GM21526 (cell line): ENCODE measurements at regions not wholly inside any gene's neighbourhood (a gene's known extent, or its start where the extent isn't known, plus 50 kb on each side); places are given as distances from the start of the nearest gene placed in this dataset.
"Not testable (repeated sequence)": the region's sequence is repeated elsewhere in the genome, so short reads cannot be mapped to it uniquely, and the experiment has no call there.

Source experiments
- ATAC-seq: cut with Tn5 transposase; IDR thresholded peaks from one replicate; pipeline ENCODE4 v1.9.1; 2021; ENCODE audit warnings: moderate library complexity; ENCODE audit not compliant: unreplicated experiment, low FRiP score

DNA sequence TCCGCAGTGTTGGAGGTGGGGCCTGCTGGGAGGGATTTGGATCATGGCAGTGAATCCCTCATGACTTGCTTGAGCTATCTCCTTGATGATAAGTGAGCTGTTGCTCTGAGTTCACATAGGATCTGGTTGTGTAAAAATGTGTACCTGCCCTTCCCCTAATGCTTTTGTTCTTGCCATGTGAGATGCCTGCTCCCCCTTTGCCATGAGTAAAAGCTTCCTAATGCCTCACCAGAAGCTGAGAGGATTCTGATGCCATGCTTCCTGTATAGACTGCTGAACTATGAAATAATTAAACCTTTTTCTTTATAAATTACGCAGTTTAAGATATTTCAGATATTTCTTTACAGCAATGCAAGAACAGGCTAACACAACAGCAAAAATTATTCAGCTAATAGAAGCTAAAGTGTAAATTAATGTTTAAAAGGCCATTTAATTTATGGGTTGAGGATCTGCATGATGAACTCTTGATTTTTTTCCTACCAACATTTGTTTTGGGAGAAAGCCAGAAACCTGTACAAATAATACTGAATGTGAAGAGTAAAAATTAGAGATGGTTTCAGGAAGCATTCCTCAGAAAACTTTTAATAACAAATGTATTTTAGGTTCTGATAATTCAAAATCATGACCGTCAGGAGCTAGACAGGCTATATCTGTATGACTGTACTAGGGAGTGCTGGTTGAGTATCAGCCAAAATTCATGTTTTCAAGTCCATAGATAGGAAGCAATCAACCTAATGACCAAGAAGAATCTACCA is 177.5 kb upstream of the GRIA4 start:
- ATAC-seq, result no peak

DNA sequence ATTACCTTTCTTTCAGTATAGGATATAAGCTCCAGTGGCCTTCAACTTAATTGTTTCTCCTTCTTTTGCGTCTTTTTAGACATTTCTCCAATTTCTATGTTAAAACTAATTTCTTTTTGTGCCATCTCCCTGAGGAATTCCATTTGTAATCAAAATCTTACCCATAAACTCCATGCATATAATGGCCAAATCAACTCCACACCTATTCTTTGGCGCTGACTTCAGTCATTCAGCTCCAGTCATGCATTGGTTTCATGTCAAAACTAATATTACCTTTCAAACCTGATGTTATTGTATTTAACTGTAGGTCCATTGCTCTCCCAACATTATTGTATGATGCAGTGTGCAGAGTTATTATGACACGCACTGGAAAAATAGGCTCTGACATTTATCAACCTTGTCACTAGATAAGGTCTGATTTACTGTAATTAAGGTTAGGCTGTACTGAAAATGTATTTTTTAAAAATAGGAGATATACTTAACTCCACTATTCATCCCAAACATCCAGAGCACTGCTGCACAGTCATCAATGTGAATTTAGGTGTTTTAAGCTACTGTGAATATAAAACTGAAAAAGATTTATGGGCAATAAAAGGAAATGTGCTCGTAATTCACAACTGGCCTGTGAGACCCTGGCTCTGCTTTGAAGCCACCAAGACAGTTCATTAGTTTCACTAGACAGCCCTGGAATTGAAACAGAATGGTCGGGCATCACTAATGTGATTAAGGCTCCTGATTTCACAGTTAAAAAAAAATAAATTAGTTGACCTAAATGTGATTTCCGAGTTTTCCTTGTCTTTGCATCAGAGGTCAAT is 180.6 kb upstream of the GRIA4 start:
- ATAC-seq, result no peak

DNA sequence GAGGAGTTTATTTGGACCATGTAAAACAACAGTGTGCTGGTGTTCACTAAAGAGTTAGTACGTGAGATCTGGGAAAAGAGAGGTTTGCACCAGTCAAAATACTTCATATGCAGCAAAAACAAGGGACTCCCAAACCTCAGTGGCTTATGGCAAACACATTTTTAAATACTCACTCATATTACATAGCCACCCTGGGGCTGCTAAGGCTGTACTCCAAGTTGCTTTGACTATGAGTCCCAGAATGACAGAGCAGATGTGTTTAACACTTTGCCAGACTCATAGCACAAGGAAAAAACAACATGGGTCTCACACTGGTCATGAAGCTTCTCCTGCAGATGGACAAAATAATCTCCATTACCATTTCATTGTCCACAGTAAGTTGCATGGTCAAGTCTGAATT is 202.8 kb upstream of the GRIA4 start:
- ATAC-seq, result no peak

DNA sequence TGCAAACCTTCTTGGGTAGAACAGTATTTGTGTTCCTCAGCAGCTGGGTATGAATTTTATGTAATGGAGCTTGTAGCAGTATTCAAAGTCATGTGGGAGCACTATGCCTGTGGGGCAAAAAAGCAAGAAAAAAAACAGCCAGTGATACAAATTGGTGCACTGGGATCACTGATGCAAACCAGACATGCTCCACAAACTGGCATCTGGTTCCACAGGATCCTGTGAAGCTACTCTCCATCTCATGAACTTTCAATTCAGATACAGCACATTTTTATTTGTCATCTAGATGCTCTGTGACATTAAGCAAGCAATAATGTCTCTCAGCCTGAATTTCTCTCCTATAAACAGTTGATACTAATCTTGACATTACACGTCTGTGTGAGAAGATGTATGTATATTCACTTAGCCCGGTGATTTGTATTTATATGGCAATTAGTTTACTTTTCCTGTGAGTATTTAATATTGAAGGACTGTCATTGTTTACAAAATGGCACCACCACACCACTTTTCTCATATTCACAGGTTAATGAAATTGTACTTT is 208.5 kb upstream of the GRIA4 start:
- ATAC-seq, result no peak

DNA sequence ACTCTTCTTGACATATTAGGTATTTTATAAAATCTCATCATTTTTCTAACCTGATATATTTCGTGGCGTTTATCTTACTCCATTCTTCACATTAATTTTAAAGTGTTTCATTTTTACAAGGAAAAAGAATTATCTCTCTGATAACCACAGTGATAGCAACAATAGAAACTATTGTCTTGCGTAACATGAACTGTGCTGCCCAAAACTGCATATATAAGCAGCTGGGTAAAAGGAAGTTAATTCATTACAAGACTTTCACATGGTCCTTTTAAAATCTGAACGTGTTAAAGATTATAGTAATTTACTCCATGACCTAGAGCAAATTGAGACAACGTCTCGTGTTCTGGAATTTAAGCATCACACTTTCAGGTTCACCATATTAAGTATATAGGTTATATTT is 210.4 kb upstream of the GRIA4 start:
- no peak for ATAC-seq

DNA sequence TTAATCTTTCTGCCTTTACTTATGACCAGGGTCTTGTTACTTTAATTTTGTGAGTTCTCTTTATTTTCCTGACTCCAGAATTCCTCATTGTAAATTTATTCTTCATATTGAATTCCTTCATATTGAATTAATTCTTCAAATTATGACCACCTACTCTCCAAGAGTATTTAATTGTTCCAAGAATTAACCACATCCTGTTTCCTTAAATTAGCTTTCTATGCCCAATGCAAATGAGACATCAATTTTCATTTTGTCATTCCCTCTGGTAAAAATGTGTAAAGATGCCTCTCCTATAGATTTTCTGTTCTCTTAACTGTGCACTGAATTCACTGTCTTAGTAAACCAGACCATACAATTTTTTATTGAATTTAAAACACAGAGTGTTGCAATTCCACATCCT is 211.2 kb upstream of the GRIA4 start:
- no peak for ATAC-seq

DNA sequence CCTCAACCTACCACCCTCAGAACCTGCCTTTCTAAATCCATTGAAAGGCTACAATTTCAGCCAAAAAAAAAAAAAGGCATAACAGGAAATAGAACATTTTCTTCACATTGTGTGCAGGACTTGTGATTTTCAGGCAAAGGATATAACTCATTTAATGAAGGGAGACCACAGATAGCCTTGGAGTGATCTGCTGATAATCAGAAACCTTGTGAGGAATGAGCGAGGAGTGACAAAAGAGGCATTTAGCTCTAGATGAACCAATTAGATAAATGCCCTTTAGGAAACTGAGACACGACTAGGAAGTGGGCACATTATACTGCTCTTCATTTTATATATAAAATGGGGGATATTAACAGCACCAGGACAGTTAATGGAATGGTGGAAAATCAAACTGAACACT is 216.5 kb upstream of the GRIA4 start:
- ATAC-seq, result no peak

DNA sequence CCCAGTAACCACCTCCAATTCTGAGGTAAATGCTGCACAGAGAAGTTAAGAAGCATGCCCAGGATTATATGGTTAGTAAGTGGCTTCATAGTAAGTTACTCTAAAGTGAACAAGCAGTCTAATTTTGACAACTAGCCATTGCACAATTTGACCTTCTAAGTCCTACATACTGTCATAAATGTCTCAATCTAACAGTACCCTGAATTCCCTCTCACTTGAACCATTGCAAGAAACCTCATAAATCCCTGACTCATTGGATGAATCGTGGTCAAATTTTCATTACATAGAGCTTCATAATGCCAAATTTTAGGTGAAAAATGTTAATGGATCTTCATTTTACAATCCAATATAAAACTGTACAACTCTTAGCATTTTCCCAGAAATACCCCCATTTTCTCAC is 217.3 kb upstream of the GRIA4 start:
- ATAC-seq, result no peak

DNA sequence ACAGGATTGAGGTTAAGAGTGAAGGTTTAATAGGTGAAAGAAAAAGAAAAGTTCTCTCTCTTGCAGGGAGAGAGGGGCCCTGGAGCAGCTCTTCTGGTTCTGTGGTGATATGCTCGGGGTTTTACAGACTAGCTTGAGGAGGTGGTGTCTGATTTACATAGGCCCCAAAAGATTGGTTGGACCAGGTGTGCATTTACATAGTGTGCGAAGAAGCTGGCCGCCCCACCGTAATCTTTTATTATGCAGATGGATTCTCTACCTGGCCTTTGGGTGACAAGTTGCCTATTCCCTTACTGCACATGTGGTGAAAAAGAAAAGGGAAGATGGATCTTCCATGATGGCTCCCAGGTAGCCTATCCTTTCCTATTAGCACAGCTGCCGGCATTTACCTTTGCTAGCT is 219.9 kb upstream of the GRIA4 start:
- ATAC-seq, result no peak

DNA sequence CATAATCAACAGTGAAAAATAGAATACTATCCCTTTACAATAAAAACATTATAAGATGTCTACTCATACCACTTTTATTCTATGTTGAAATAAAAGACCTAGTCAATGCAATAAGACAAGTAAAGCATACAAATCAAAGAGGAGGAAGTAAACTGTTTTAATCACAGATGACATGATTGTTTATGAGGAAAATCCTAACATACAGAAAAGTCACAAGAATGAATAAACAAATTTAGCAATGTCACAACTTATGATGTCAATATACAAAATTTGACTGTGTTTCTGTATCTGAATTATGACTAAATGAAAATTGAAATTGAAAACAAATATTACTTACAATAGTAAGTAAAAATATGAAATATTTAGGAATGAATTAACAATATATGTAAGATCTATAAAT is 221.9 kb upstream of the GRIA4 start:
- ATAC-seq, result no peak

DNA sequence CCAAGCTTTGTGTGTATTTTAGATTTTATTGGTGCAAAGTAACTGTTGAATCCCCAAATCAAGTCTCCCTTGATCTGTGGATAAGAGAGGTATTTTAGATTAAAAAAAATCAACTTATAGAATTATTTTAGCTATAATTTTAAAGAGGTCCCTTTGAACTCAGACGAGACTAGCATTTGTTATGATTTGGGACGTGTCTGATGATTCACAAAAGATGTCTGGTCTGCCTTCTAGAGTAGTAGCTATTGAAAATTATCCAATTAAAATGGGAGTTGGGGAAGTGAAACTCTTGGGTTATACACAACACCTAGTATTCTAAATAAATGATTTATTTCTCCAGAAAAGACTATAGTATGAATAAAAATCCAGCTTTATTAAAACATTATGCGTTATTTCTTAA is 227.9 kb upstream of the GRIA4 start:
- no peak for ATAC-seq

DNA sequence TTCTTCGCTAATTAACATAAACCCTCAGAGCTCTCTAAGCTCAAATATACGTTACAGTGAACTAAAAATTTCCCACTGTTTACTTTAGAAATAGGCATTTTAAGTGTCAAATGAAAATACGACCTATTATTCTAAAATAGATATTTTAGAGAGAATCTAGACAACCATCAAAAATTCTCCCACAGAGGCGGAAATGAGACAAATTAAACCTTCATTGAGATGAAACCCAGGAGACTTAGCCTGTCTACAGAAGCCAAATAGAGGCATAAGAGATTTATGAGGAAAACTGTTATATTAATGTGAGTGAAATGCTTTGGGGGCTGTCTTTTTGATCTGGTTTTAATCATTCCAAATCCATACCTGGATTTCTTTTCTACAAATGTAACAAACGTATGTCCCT is 232.0 kb upstream of the GRIA4 start:
- no peak for ATAC-seq

DNA sequence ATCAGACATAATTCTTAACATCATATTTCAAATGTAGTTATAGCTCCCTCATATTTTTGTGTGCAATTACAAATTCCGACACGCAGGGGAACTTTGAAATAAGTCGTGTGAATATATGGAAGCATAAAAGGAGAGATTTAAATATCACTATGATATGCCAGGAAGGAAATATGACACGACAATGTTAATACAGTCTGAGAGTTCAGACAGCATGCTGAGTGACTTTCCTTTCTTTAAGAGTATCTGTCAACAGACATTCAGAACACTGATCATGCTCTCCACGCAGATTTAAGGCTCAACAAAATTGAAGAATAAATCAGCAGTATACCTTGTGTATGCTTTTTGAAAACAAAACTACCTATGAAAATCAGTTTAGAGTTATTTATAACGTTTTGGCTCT is 232.6 kb upstream of the CARD18 start:
- ATAC-seq, result no peak

DNA sequence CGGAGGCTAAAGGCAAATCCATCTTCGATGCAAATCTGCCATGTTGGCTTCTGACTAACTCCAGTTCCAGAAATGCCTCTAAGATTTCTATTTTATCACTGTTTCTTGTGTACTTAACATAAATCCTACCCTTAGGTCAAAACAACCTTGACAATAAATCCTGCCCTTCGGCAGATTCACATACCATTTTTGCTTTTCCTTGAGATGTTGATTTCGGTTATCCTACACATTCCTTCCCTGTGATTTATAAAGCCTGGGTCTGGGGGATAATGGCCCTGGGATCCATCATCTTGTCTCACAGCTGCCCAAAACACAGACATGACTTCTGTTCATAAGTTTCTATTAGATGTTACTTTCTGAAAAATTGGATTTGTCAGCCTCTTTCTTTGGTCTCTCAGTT is 231.7 kb upstream of the CARD18 start:
- no peak for ATAC-seq

DNA sequence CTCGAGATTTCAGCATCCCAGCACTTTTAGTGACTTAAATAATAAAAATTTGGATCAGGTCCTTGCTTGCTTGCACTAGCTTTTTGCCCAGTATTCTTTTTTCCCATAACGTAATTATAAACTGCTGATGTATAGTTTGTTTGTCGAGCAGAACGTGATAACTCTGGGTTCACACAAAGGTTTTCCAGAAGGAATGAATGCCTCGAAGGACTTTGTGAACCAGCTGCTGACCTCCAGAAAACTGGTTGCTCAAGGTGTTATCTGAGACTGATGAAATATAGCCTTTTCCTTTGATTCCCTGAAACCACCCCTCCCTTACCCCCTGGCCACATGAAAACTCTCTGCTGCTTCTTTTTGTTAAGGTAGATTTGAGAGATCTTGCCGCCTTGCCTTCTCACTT is 229.1 kb upstream of the CARD18 start:
- ATAC-seq, result no peak

DNA sequence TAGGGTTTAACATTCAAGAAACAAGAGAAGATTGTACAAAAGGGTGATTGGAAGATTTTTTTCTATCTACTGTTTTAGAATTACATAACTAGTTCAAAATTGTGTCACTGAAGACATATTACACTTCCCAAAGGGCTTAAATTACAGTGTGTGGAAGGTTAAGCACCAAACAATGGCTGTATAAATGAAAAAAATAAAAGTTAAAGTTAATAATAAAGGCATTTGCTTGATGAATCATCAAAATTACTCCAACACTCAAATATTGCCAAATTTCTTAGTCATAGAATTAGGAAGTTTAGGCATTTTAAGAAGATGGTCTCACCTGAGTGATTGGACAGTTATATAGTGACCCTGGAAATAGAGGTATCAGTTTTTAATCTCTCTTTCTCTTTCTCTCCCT is 227.6 kb upstream of the CARD18 start:
- no peak for ATAC-seq

DNA sequence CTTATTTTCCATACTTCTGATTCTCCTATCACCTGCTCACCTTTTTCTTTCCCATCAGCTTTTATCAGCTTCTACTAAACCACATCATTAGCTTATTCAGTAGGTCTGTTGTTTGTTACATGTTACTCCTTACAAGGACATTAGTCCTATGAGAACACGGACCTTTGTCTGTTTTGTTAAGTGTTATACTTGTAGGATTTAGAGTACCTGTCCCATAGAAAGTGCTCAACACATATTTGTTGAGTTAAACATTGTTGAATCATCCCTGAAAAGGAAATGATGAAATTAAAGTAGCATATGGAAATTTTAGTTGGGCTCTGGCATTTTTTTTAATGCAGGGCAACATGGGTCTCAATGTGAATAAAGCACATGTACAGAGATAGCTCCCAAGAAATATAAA is 222.1 kb upstream of the CARD18 start:
- no peak for ATAC-seq

DNA sequence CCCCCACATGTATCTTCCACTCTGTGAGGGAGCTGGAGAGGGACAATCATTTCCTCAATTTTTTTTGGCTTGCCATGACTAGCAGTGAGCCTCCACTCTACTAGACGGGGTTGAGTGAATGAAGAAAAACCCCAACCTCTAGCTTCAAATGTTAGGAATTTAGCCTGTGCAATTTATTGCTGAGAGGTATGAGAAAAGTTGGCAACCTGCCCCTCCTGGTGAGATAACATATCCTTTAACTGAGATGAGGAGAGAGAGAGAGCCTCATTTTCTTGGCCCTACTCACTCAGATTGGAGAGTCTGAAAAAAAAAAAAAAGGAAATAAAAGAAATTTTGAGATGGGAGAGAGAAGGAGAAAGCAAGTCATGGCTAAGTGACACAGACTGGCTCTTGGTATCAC is 218.2 kb upstream of the CARD18 start:
- ATAC-seq, result no peak

DNA sequence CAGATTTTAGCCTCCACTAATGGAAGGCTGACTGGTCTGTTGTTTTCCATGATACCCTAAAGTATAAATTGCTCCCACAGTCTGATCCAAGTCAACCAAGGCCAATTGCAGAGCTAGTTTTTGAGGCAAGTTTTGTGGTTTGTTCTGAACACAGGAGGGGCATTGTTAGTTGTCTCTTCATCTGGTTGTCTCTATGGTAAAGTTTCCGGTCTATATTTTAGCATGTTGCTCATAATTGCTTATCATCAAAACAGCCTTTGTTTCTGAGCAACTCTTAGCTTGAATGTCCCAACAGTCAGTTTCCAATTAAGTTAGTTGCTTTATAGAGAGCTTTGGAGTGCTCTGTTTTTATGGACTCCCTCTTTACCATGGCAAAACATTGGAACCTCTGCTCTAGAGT is 217.6 kb upstream of the CARD18 start:
- no peak for ATAC-seq

DNA sequence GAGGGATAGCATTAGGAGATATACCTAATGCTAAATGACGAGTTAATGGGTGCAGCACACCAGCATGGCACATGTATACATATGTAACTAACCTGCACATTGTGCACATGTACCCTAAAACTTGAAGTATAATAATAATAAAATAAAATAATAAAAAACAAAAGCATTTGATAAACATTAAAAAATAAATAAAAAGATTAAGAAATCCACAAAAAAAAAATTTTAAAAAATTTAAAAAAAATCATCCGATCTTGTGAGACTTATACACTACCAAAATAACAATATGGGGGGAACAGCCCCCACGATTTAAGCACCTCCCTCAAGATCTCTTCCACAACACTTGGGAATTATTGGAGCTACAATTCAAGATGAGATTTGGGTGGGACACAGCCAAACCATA is 210.3 kb upstream of the CARD18 start:
- not testable (repeated sequence) for ATAC-seq

DNA sequence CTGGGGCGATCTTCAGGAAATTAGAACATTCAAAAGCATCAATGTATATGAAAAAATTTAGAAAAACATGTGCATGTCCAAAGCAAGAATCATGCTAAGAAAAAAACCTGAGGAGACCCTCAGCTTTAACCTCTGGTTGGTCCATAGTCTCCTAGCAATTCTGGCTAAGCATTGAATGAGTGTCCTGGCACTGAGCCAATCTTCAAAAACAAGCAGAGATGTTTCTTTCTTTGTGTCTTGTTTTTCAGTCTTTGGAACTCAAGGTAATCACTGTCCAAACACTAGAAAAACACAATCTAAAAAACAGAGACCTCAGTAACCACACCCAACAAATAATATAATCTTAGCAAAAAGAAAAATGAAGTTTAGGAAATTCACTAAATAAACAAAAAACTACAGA is 205.4 kb upstream of the CARD18 start:
- ATAC-seq, result no peak
